Stimulated activated CD4-positive, alpha-beta T cell treated with anti-CD3 and anti-CD28 coated beads, Interleukin-12 subunit alpha, Interleukin-12 subunit beta, amount 100 ng/mL, for 24 hours (primary cell): ENCODE measurements at regions not wholly inside any gene's neighbourhood (a gene's known extent, or its start where the extent isn't known, plus 50 kb on each side); places are given as distances from the start of the nearest gene placed in this dataset.
"Not testable (repeated sequence)": the region's sequence is repeated elsewhere in the genome, so short reads cannot be mapped to it uniquely, and the experiment has no call there.

Experiments used
- DNase-seq, 2 experiments: peaks; one replicate each; pipeline ENCODE4 v3.0.0-alpha.2; 2020; ENCODE audit warnings: low read depth in 2 of 2

- DNase-seq = no peak
Observed at GRCh38 chr6:169933251-169933821, 181.9 kb downstream of the ERMARD start.

DNA sequence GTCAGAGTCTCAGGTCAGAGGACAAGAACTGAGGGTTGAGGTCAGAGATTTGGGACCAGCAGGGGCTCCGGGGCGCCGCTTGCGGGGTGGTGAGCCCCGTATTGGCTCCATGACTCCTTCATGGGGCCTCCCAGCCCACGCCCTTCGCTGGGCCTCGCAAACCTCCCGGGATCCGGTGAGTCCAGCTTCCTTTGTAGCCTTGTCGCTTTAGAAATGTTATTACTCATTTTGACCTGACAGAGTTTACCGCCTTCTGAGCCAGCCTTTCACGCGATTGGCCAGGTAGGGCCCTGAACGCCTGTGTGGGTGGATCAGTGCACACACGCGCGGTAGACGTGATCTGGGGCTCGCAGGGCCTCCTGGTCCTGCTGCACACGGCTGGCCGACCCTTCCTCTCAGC lies 181.1 kb downstream of the ERMARD start:
- DNase-seq = no peak

DNA sequence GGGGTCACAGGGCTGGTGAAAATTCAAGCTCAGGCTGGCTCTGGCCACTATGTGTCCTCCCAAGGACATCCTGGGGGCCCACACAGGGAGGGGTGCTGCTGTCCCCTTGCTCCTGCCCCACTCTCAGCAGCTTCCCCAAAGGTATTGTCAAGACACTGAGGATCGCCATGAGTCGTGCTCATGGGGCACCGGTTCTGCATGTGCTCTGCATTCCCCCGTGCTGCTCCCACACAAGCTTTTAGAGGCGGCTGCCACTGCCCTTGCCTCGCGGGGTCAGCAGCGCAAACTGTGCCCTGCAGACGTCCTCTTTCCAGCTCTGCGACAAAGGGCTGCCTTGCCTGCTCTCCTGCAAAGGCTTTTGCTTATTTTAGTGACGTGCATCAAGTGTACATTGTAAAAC lies 179.8 kb downstream of the ERMARD start:
- DNase-seq = no peak

DNA sequence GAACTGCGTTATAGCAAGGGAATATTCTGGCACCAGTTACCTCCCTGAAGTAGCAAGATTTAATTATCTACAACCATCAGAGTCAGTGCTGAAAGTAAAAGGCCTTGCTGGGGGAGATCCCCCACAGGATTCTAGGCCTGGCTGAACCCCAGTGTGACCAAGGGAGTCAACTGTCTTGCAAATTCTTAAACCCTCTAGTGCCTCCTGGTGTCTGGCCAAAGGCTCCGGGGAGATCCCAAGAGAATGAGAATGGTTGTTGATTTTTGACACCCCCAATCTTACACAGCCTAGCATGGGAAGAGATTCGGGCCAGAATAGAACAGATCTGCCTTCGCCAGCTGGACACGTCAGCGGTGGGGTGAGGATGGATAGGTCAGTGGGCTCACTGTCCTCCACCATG lies 179.4 kb downstream of the ERMARD start:
- DNase-seq = no peak

- no peak for DNase-seq
Observed at GRCh38 chr6:169927711-169928110, 176.3 kb downstream of the ERMARD start.

DNA sequence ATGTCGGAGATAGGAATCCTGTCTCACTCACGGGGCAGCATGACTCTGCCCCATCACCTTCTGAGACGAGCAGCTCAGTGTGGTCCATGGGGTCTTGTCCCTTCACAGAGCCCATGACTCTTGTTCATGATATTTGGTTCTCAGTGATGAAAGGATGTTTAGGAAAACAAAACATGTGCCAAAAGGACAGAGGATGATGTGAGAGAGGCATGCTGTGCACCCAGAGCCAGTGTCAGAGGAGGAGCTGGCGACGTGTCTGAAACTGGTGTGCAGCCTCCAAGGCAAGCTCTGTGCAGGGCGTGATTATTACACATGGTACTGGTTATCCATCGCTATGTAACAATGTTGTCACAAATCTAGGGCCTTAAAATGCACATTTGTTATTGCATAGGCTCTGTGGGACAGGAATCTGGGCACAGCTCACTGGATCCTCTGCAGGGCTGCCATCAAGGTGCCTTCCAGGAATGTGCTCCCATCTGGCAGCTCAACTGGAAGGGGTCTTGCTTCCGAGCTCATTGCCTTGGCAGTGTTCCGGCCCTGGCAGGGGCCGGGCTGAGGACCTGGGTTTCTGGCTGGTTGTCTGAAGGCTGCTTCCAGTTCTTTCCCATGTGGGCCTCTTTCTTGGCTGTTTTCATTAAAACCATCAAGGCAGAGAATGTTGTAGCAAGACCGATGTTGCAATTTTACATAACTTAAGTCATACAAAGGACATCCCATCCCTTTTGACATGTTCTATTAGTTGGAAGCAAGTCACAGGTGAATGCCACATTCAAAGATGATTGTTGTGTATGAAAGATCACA lies 175.4 kb downstream of the ERMARD start:
- DNase-seq = no peak

DNA sequence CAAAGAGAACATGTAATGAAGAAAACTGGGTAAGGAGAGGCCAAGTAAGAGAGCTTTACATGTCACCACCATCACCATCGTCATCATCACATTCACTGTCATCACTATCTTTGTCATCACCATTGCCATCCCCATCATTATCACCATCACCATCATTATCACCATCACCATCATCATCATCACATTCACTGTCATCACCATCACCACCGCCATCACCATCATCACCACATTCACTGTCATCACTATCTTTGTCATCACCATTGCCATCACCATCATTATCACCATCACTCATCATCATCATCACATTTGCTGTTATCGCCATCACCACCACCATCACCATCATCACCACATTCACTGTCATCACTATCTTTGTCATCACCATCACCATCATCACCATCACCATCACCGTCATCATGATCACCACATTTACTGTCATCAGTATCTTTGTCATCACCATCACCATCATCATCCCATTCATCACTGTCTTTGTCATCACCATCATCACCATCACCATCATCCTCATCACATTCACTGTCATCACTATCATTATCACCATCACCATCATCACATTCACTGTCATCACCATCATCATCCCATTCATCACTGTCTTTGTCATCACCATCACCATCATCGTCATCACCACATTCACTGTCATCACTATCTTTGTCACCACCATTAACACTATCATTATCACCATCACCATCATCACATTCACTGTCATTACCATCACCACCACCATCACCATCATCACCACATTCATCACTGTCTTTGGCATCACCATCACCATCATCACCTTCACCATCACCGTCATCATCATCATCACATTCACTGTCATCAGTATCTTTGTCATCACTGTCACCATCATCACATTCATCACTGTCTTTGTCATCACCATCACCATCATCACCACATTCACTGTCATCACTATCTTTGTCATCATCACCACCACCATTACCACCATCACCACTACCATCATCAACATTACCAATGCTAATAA lies 172.3 kb downstream of the ERMARD start:
- no peak for DNase-seq

- peak in 1 of 2 experiments; percentile 36 for DNase-seq
Observed at GRCh38 chr6:169921853-169922824, 170.7 kb downstream of the ERMARD start.

DNA sequence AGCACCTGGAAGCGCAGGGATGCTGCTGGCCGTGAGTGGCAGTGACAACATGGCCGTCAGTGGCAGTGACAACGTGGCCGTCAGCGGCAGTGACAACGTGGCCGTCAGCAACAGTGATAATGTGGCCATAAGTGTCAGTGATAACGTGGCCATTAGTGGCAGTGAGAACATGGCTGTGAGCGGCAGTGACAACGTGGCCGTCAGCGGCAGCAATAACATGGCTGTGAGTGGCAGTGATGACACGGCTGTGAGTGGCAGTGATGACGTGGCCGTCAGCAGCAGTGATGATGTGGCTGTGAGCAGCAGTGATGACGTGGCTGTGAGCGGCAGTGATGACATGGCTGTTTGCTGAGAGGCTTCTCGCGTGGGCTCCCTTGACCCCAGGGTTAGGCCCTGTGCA lies 169.8 kb downstream of the ERMARD start:
- no peak for DNase-seq

GRCh38 chr6:169920359-169921020 lies 169.1 kb downstream of the ERMARD start:
- no peak for DNase-seq

DNA sequence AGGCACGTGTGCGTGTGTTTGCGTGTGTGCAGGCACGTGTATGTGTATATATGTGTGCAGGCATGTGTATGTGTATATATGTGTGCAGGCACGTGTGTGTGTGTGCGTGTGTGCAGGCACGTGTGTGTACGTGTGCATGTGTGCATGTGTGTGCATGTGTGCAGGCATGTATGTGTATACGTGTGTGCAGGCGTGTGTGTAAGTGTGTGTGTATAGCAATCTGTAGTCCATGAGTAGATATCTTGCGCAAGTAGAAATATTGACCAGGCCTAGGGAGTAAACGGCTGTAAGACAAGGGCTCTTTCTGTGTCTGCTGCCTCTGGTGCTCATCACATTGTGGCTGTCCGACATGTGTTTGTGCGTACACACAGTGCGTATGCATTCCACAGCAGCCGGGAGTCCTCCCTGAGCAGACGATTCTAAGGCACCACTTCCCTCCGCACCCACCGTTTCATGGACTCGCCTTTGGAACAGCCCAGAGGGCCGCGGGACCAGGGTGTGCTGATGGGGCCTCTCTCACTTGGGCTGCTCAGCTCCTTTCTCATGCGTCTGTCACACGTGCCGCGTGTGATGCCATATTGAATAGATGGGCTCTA lies 167.6 kb downstream of the ERMARD start:
- no peak for DNase-seq

DNA sequence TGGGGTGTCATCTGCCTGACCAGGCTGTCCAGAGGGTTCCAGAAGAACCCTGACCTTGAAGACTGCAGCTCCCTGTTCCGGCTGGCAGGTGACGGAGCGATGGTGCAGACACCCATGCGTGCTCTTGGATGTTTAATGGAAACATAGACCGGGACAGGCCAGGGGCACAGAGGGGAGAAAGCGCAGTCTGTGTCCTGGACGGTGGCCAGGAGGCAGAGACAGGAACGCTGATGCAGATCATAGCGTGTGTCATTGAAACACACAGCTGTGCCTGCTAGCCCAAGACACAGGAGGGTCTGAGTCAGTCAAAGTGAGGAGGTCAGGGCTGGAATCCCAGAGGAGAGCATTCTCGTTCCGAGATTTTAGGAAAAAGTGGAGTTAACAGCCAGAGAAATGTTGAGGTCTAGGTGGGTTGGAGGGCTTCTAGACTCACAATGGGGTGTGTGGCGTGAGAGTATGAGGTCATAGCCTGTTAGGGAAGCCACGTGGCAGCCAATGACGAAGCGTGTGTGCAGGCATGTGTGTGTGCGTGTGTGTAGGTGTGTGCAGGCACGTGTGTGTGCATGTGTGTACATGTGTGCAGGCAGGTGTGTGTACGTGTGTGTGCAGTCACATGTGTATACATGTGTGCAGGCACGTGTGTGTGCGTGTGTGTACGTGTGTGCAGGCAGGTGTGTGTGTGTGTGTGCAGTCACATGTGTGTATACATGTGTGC lies 167.0 kb downstream of the ERMARD start:
- no peak for DNase-seq

GRCh38 chr6:169917153-169917552 lies 165.7 kb downstream of the ERMARD start:
- DNase-seq = no peak

DNA sequence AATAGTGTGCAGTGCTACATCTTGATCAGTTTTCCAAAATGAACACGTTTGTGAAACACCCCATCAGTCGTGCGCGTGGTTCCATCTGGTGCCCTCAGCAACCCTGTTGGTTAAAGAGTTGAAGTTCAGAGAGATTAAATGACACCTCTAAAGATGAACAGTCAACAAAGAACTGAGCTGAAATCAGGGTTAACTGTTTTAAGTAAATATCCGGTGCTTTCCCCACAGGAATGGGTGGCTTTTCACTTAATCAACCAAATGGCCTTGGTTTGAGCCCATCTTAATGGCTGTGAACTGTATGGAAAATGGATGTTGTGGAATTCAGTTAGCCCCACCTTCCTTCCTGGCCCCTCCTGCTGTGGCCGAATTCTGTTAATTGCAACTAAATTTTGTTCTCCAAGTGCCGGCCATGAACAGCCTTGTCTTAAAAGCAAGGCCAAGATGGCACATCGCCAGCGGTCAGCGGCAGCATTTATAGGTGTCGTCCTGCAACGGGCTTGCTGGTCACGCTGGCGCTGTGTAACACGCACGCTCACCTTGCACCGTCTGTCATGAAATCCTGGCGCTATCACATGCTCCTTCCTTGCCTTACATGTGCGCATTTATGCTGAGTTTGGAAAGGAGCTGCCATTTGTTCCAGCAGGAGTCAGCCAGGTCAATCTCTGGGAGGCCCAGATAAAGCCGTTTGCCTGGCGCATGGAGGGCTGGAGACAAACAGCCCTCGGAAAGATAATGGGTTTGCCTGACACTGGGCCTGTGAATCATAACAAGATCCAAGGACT lies 164.5 kb downstream of the ERMARD start:
- DNase-seq = no peak

- DNase-seq = not testable (repeated sequence)
Observed at GRCh38 chr6:169913745-169914144, 162.3 kb downstream of the ERMARD start.

GRCh38 chr6:169913096-169913638 lies 161.7 kb downstream of the ERMARD start:
- DNase-seq = no peak

GRCh38 chr6:169912266-169913095 lies 161.1 kb downstream of the ERMARD start:
- no peak for DNase-seq
